ENCODE measurements at regions not wholly inside any gene's neighbourhood (a gene's known extent, or its start where the extent isn't known, plus 50 kb on each side); places are given as distances from the start of the nearest gene placed in this dataset.

GRCh38 chr6:54060286-54060685 lies 51.0 kb upstream of the MLIP start:
- TF ChIP-seq CTCF (conservative IDR thresholded peaks at IDR 0.05; ENCODE audit: low read depth, low read length) (no peak), EZH2phosphoT487 (IDR thresholded peaks at IDR 0.05; ENCODE audit: borderline replicate concordance, low read length) (no peak)

All from PC-3 (cell line).